GM12878 (cell line): ENCODE measurements at regions not wholly inside any gene's neighbourhood (a gene's known extent, or its start where the extent isn't known, plus 50 kb on each side); places are given as distances from the start of the nearest gene placed in this dataset.

Source experiments
- ATAC-seq: fragments of 200-7000 bp; cut with Tn5 transposase; 3 replicates; pipeline ENCODE4 v1.9.1; 2020; ENCODE audit warnings: mild to moderate bottlenecking, moderate library complexity
- BruUV-seq: library from RNA; stranded (reverse); fragments of 400-500 nt; replicated peaks from 2 replicates; lab custom pipeline; 2021; lab: Mats Ljungman, UMichigan
- CTCF ChIA-PET: fragments of 300-600 bp; sonication (Branson Sonifier 250); formaldehyde crosslinking; extraction: SDS; loops from one replicate; lab custom pipeline; 2021; ENCODE audit warnings: inconsistent platforms; lab: Yijun Ruan, JAX
- POLR2A ChIA-PET: fragments of 350-600 bp; formaldehyde crosslinking; extraction: SDS; loops from one replicate; lab custom pipeline; 2021; ENCODE audit warnings: inconsistent platforms; lab: Charles Lee
- RAD21 ChIA-PET: fragments of 300-600 bp; sonication (Branson Sonifier 250); formaldehyde crosslinking; loops from one replicate; lab custom pipeline; 2023; ENCODE audit warnings: antibody characterized with exemption; ENCODE audit not compliant: unreplicated experiment; lab: Charles Lee
- SMC1A ChIA-PET: fragments of 300-600 bp; sonication (Branson Sonifier 250); formaldehyde crosslinking; loops from one replicate; lab custom pipeline; 2023; ENCODE audit not compliant: unreplicated experiment, uncharacterized antibody; lab: Charles Lee
- DNase-seq: peaks from one replicate; pipeline ENCODE4 v3.0.0-alpha.2; 2011; ENCODE audit warnings: low read depth, low spot score
- FAIRE-seq: peaks from 3 replicates; lab custom pipeline; 2011; peaks lifted over from hg19 to GRCh38; lab: Jason Lieb, UNC
- H2AFZ ChIP-seq: 2 replicates; pipeline ENCODE4 v1.6.0; 2011; ENCODE audit warnings: low read depth, low read length, control low read depth; ENCODE audit not compliant: control insufficient read depth
- H3K27ac ChIP-seq: 2 replicates; pipeline ENCODE4 v1.5.1; 2011; ENCODE audit warnings: control low read depth; ENCODE audit not compliant: control insufficient read depth, insufficient read depth
- H3K27me3 ChIP-seq, 2 experiments: replicated peaks in 1 of 2; 2 replicates each; pipeline versions ENCODE4 v1.6.0 to v1.6.1; 2011; ENCODE audit warnings: low read length in 1 of 2; ENCODE audit not compliant: control insufficient read depth in 2 of 2, insufficient read depth in 2 of 2
- H3K36me3 ChIP-seq, 2 experiments: 2 replicates each; pipeline ENCODE4 v1.5.1; 2011; ENCODE audit warnings: low read length in 1 of 2; ENCODE audit not compliant: control insufficient read depth in 2 of 2, insufficient read depth in 2 of 2
- H3K4me1 ChIP-seq: 2 replicates; pipeline ENCODE4 v1.6.1; 2011; ENCODE audit warnings: mild to moderate bottlenecking, low read length, moderate library complexity, mixed read lengths; ENCODE audit not compliant: control insufficient read depth, insufficient read depth
- H3K4me2 ChIP-seq: 2 replicates; pipeline ENCODE4 v1.6.0; 2011; ENCODE audit warnings: control low read depth; ENCODE audit not compliant: control insufficient read depth, insufficient read depth
- H3K4me3 ChIP-seq: fragments of 200-600 bp; sonication (generic); 2 replicates; pipeline ENCODE4 v1.5.1; 2016
- H3K79me2 ChIP-seq: 2 replicates; pipeline ENCODE4 v1.6.0; 2011; ENCODE audit warnings: low read length; ENCODE audit not compliant: control insufficient read depth, insufficient read depth
- H3K9ac ChIP-seq: 2 replicates; pipeline ENCODE4 v1.8.0; 2011; ENCODE audit warnings: low read length, control low read depth, mixed read lengths; ENCODE audit not compliant: control insufficient read depth, insufficient read depth
- H3K9me3 ChIP-seq: replicated peaks from 3 replicates; pipeline ENCODE4 v1.5.1; 2011; ENCODE audit warnings: mild to moderate bottlenecking, low read length; ENCODE audit not compliant: control insufficient read depth, insufficient read depth
- H4K20me1 ChIP-seq: 2 replicates; pipeline ENCODE4 v1.6.0; 2011; ENCODE audit not compliant: control insufficient read depth, insufficient read depth
- BRCA1 ChIP-seq: IDR thresholded peaks from 2 replicates; pipeline ENCODE4 v1.6.1; 2011; ENCODE audit warnings: low read depth, low read length, improper control_type of control experiment
- CTCF ChIP-seq, 3 experiments: IDR thresholded peaks in 2 of 3; conservative IDR thresholded peaks in 1 of 3; 2 replicates each; pipeline ENCODE4 v1.5.1; 2011; ENCODE audit warnings: low read depth in 3 of 3, low read length in 3 of 3, mild to moderate bottlenecking in 3 of 3, control low read depth in 2 of 3, moderate library complexity in 2 of 3, inconsistent platforms in 1 of 3, mixed read lengths in 1 of 3; ENCODE audit not compliant: control insufficient read depth in 2 of 3, insufficient read depth in 1 of 3; ENCODE audit errors: extremely low read depth in 1 of 3
- EED ChIP-seq: sonication (generic); IDR thresholded peaks from 2 replicates; pipeline ENCODE4 v1.6.1; 2016; ENCODE audit warnings: antibody characterized with exemption, low read depth
- HDAC6 ChIP-seq: fragments of 200-600 bp; sonication (generic); IDR thresholded peaks from one replicate; pipeline ENCODE4 v1.8.0; 2017; ENCODE audit warnings: antibody characterized with exemption; ENCODE audit not compliant: unreplicated experiment
- KAT2A ChIP-seq: conservative IDR thresholded peaks from 2 replicates; pipeline ENCODE4 v1.6.1; 2011; ENCODE audit warnings: low read depth, low read length; ENCODE audit not compliant: control insufficient read depth
- KDM1A ChIP-seq: fragments of 200-600 bp; sonication (generic); IDR thresholded peaks from 2 replicates; pipeline ENCODE4 v1.6.1; 2016; ENCODE audit warnings: borderline replicate concordance
- PAX5 ChIP-seq: IDR thresholded peaks from 2 replicates; pipeline ENCODE4 v1.6.1; 2011; ENCODE audit warnings: low read depth, low read length, borderline replicate concordance
- SMAD5 ChIP-seq: IDR thresholded peaks from 2 replicates; pipeline ENCODE4 v1.6.1; 2016; ENCODE audit warnings: antibody characterized with exemption, low read depth
- STAT1 ChIP-seq: fragments of 450-650 bp; conservative IDR thresholded peaks from 2 replicates; pipeline ENCODE4 v1.6.1; 2014; ENCODE audit warnings: antibody characterized with exemption, mild to moderate bottlenecking
- WRNIP1 ChIP-seq: IDR thresholded peaks from 2 replicates; pipeline ENCODE4 v1.6.1; 2011; ENCODE audit warnings: low read depth, low read length, improper control_type of control experiment, borderline replicate concordance
- WGBS: methylation state at CpG from one replicate; pipeline ENCODE4 v1.1.6; 2016; ENCODE audit warnings: low lambda C conversion rate; ENCODE audit not compliant: insufficient replicate concordance, insufficient coverage; ENCODE audit errors: missing lambda C conversion rate; 5-methylcytosine and 5-hydroxymethylcytosine counted together
- in situ Hi-C: fragments of 300-500 bp; cut with MboI; formaldehyde crosslinking; loops from 9 replicates; pipeline ENCODE4 v1.14.3; 2018; ENCODE audit warnings: mixed read lengths
- intact Hi-C: fragments of 100-400 bp; cut with micrococcal nuclease; formaldehyde crosslinking; loops from one replicate; pipeline ENCODE4 v1.14.2; 2022; ENCODE audit not compliant: unreplicated experiment
- TF ChIP-seq, protein P1 (sequence below): fragments of 450-650 bp; formaldehyde crosslinking; IDR thresholded peaks from 2 replicates; pipeline ENCODE4 v1.4.0; 2022; ENCODE audit warnings: mild to moderate bottlenecking, moderate library complexity

- no peak for TF ChIP-seq WRNIP1
- no peak for TF ChIP-seq SMAD5
Observed at GRCh38 chr18:14908541-14908940, 160.6 kb downstream of the ANKRD30B start (continued).

GRCh38 chr18:14912967-14913366 lies 165.0 kb downstream of the ANKRD30B start:
- H3K4me3 ChIP-seq: no peak overlapping the region
- H3K9me3 ChIP-seq: no peaks in the 10 kb centered on the region; the same call in 2 of the 3 replicates
- RAD21 ChIA-PET: no interaction called here
- in situ Hi-C loops (no loop called here), intact Hi-C loops (no loop called here)
- H3K79me2 ChIP-seq: no peaks in the 10 kb centered on the region
- 0% methylated on average over 1 of the region's 1 CpG for WGBS
- H3K27ac ChIP-seq: no peak overlapping the region
- no peak overlapping the region for H2AFZ ChIP-seq
- TF ChIP-seq KDM1A (no peak), EED (no peak), KAT2A (no peak), CTCF (IDR thresholded peaks at IDR 0.05 in 2 of 3, conservative IDR thresholded peaks at IDR 0.05 in 1 of 3; ENCODE audit: control insufficient read depth in 2 of 3, extremely low read depth in 1 of 3, insufficient read depth in 1 of 3, low read depth in 3 of 3, low read length in 3 of 3) (no peak), HDAC6 (no peak), PAX5 (no peak), BRCA1 (no peak), STAT1 (no peak)
- TF ChIP-seq, protein P1, sequence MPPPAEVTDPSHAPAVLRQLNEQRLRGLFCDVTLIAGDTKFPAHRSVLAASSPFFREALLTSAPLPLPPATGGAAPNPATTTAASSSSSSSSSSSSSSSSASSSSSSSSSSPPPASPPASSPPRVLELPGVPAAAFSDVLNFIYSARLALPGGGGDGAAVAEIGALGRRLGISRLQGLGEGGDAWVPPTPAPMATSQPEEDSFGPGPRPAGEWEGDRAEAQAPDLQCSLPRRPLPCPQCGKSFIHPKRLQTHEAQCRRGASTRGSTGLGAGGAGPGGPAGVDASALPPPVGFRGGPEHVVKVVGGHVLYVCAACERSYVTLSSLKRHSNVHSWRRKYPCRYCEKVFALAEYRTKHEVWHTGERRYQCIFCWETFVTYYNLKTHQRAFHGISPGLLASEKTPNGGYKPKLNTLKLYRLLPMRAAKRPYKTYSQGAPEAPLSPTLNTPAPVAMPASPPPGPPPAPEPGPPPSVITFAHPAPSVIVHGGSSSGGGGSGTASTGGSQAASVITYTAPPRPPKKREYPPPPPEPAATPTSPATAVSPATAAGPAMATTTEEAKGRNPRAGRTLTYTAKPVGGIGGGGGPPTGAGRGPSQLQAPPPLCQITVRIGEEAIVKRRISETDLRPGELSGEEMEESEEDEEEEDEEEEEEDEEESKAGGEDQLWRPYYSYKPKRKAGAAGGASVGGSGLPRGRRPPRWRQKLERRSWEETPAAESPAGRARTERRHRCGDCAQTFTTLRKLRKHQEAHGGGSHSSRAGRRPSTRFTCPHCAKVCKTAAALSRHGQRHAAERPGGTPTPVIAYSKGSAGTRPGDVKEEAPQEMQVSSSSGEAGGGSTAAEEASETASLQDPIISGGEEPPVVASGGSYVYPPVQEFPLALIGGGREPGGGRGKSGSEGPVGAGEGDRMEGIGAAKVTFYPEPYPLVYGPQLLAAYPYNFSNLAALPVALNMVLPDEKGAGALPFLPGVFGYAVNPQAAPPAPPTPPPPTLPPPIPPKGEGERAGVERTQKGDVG (CRISPR knock-in tag): no peak
- CTCF ChIA-PET: no interaction called here
- no peaks in the 10 kb centered on the region for H4K20me1 ChIP-seq
- H3K4me2 ChIP-seq: no peak overlapping the region
- FAIRE-seq: no peak
- no peaks in the 10 kb centered on the region for H3K27me3 ChIP-seq
- no peak for ATAC-seq
- H3K36me3 ChIP-seq: no peaks in the 10 kb centered on the region
- SMC1A ChIA-PET: no interaction called here
- H3K4me1 ChIP-seq: no peaks in the 10 kb centered on the region
- H3K9ac ChIP-seq: no peak overlapping the region
- no TSS peak for BruUV-seq
- DNase-seq: no peak
- POLR2A ChIA-PET: no interaction called here
